ENCODE measurements at regions not wholly inside any gene's neighbourhood (a gene's known extent, or its start where the extent isn't known, plus 50 kb on each side); places are given as distances from the start of the nearest gene placed in this dataset.

GRCh38 chr5:174295702-174296436 is 250.4 kb downstream of the NSG2 start:
- TF ChIP-seq CTCF (IDR thresholded peaks at IDR 0.05; ENCODE audit: low read depth, low read length, missing control alignments): no peak
- DNase-seq (ENCODE audit: low read depth): no peak
- H3K4me3 ChIP-seq (ENCODE audit: low read depth, low read length): no peak overlapping the region

GRCh38 chr5:174300118-174300940 is 254.8 kb downstream of the NSG2 start:
- DNase-seq (ENCODE audit: low read depth): no peak
- TF ChIP-seq CTCF (IDR thresholded peaks at IDR 0.05; ENCODE audit: low read depth, low read length, missing control alignments): no peak
- H3K4me3 ChIP-seq (ENCODE audit: low read depth, low read length): no peak overlapping the region

- DNase-seq (ENCODE audit: low read depth): no peak
- no peak for TF ChIP-seq CTCF (IDR thresholded peaks at IDR 0.05; ENCODE audit: low read depth, low read length, missing control alignments)
- no peak overlapping the region for H3K4me3 ChIP-seq (ENCODE audit: low read depth, low read length)
Measured at GRCh38 chr5:174300941-174301761, 255.6 kb downstream of the NSG2 start.

- TF ChIP-seq CTCF (IDR thresholded peaks at IDR 0.05; ENCODE audit: low read depth, low read length, missing control alignments): no peak
- no peak overlapping the region for H3K4me3 ChIP-seq (ENCODE audit: low read depth, low read length)
- DNase-seq (ENCODE audit: low read depth): no peak
Measured at GRCh38 chr5:174301848-174302625, 256.5 kb downstream of the NSG2 start.

GRCh38 chr5:174303035-174303434 is 257.5 kb downstream of the NSG2 start:
- no peak for DNase-seq (ENCODE audit: low read depth)
- no peak for TF ChIP-seq CTCF (IDR thresholded peaks at IDR 0.05; ENCODE audit: low read depth, low read length, missing control alignments)
- H3K4me3 ChIP-seq (ENCODE audit: low read depth, low read length): no peak overlapping the region

GRCh38 chr5:174303437-174304045 is 258.0 kb downstream of the NSG2 start:
- TF ChIP-seq CTCF (IDR thresholded peaks at IDR 0.05; ENCODE audit: low read depth, low read length, missing control alignments): no peak
- no peak for DNase-seq (ENCODE audit: low read depth)
- no peak overlapping the region for H3K4me3 ChIP-seq (ENCODE audit: low read depth, low read length)

Measured in GM12864 (cell line).